SK-N-SH (cell line): ENCODE measurements at regions not wholly inside any gene's neighbourhood (a gene's known extent, or its start where the extent isn't known, plus 50 kb on each side); places are given as distances from the start of the nearest gene placed in this dataset.

Source experiments
- CTCF ChIA-PET: fragments of 300-600, 350-600 bp; formaldehyde crosslinking; extraction: SDS; loops from one replicate; lab custom pipeline; 2021; lab: Yijun Ruan, JAX
- POLR2A ChIA-PET: fragments of 350-600 bp; sonication (Branson Sonifier 250); formaldehyde crosslinking; extraction: SDS; loops from one replicate; lab custom pipeline; 2020; ENCODE audit warnings: antibody characterized with exemption, inconsistent platforms; lab: Yijun Ruan, JAX
- DNase-seq: peaks from one replicate; pipeline ENCODE4 v3.0.0; 2012
- H2AFZ ChIP-seq: fragments of 200-600 bp; sonication (generic); 2 replicates; pipeline ENCODE4 v1.8.1; 2016; ENCODE audit warnings: antibody characterized with exemption, mild to moderate bottlenecking, low read depth
- H3F3A ChIP-seq: fragments of 200-600 bp; sonication (generic); replicated peaks from 2 replicates; pipeline ENCODE3; 2016; ENCODE audit warnings: antibody characterized with exemption, mild to moderate bottlenecking; ENCODE audit not compliant: insufficient read depth
- H3K27ac ChIP-seq, 2 experiments: fragments of 200-500 bp in 1 of 2; fragments of 200-600 bp in 1 of 2; sonication (Bioruptor generic) in 1 of 2; sonication (generic), shearing (Covaris generic) in 1 of 2; 2 replicates each; pipeline versions ENCODE4 v1.5.1 to v1.6.1; 2014 to 2016; ENCODE audit warnings: low read depth in 2 of 2, inconsistent platforms in 1 of 2, low read length in 1 of 2, mild to moderate bottlenecking in 1 of 2, mixed read lengths in 1 of 2
- H3K27me3 ChIP-seq: fragments of 200-600 bp; sonication (generic), shearing (Covaris generic); 2 replicates; pipeline ENCODE4 v1.6.1; 2016; ENCODE audit warnings: mixed run types; ENCODE audit not compliant: insufficient read depth
- H3K36me3 ChIP-seq, 2 experiments: fragments of 200-500 bp in 1 of 2; fragments of 200-600 bp in 1 of 2; sonication (Bioruptor generic) in 1 of 2; sonication (generic) in 1 of 2; replicated peaks in 1 of 2; 2 replicates each; pipeline versions ENCODE3 to v1.5.1; 2014 to 2016; ENCODE audit warnings: low read length in 1 of 2, mild to moderate bottlenecking in 1 of 2; ENCODE audit not compliant: insufficient read depth in 2 of 2, control insufficient read depth in 1 of 2
- H3K4me1 ChIP-seq, 2 experiments: fragments of 200-500 bp in 1 of 2; fragments of 200-600 bp in 1 of 2; sonication (Bioruptor generic) in 1 of 2; sonication (generic), shearing (Covaris generic) in 1 of 2; 2 replicates each; pipeline versions ENCODE4 v1.5.1 to v1.6.1; 2014 to 2016; ENCODE audit warnings: low read depth in 1 of 2, low read length in 1 of 2, mixed run types in 1 of 2; ENCODE audit not compliant: insufficient read depth in 2 of 2, control insufficient read depth in 1 of 2
- H3K4me2 ChIP-seq: fragments of 200-600 bp; sonication (generic), shearing (Covaris generic); 2 replicates; pipeline ENCODE4 v1.6.1; 2017; ENCODE audit warnings: mixed run types
- H3K4me3 ChIP-seq, 2 experiments: fragments of 200-500 bp in 1 of 2; fragments of 200-600 bp in 1 of 2; sonication (Bioruptor generic) in 1 of 2; sonication (generic), shearing (Covaris generic) in 1 of 2; 2 replicates each; pipeline versions ENCODE4 v1.5.1 to v1.8.1; 2014 to 2016; ENCODE audit warnings: low read depth in 2 of 2, inconsistent platforms in 1 of 2, low read length in 1 of 2, mild to moderate bottlenecking in 1 of 2, mixed read lengths in 1 of 2, moderate library complexity in 1 of 2
- H3K79me2 ChIP-seq: fragments of 200-600 bp; sonication (generic); 2 replicates; pipeline ENCODE4 v1.8.1; 2017; ENCODE audit warnings: mild to moderate bottlenecking; ENCODE audit not compliant: insufficient read depth
- H3K9ac ChIP-seq: fragments of 200-600 bp; sonication (generic); 2 replicates; pipeline ENCODE4 v1.6.1; 2017; ENCODE audit warnings: mixed run types
- H3K9me2 ChIP-seq: fragments of 200-600 bp; sonication (generic); 2 replicates; pipeline ENCODE4 v1.6.1; 2017; ENCODE audit warnings: mixed run types
- H3K9me3 ChIP-seq: fragments of 200-600 bp; sonication (generic); 2 replicates; pipeline ENCODE4 v1.6.1; 2017; ENCODE audit warnings: mixed run types, mild to moderate bottlenecking, moderate library complexity
- H4K20me1 ChIP-seq: fragments of 200-600 bp; sonication (generic); 2 replicates; pipeline ENCODE4 v1.6.1; 2017; ENCODE audit warnings: mild to moderate bottlenecking, mixed run types; ENCODE audit not compliant: insufficient read depth
- CHD2 ChIP-seq: fragments of 150-350 bp; IDR thresholded peaks from 2 replicates; pipeline ENCODE4 v1.6.1; 2018; ENCODE audit warnings: low read length; ENCODE audit not compliant: partially characterized antibody
- ELF1 ChIP-seq: IDR thresholded peaks from 2 replicates; pipeline ENCODE4 v1.4.0; 2012
- EP300 ChIP-seq, 2 experiments: IDR thresholded peaks; 2 replicates each; pipeline versions ENCODE4 v1.4.0 to v1.6.1; 2012; ENCODE audit warnings: borderline replicate concordance in 1 of 2, low read depth in 1 of 2, low read length in 1 of 2
- FOSL2 ChIP-seq: IDR thresholded peaks from 2 replicates; pipeline ENCODE4 v1.4.0; 2012; ENCODE audit warnings: low read depth, mild to moderate bottlenecking, moderate library complexity, borderline replicate concordance
- FOXJ3 ChIP-seq: sonication (generic); formaldehyde crosslinking; IDR thresholded peaks from 2 replicates; pipeline ENCODE4 v1.5.1; 2020; ENCODE audit warnings: mild to moderate bottlenecking, missing genetic modification reagents
- FOXM1 ChIP-seq: IDR thresholded peaks from 2 replicates; pipeline ENCODE4 v1.4.0; 2012; ENCODE audit warnings: low read depth, mild to moderate bottlenecking
- GABPA ChIP-seq: IDR thresholded peaks from 2 replicates; pipeline ENCODE4 v1.4.0; 2012; ENCODE audit warnings: low read depth, mild to moderate bottlenecking
- GATA2 ChIP-seq: sonication (generic); formaldehyde crosslinking; IDR thresholded peaks from 2 replicates; pipeline ENCODE4 v1.5.0; 2020; ENCODE audit warnings: mild to moderate bottlenecking, missing genetic modification reagents
- JUND ChIP-seq: IDR thresholded peaks from 2 replicates; pipeline ENCODE4 v1.4.0; 2012
- MXI1 ChIP-seq: IDR thresholded peaks from 2 replicates; pipeline ENCODE4 v1.6.1; 2012; ENCODE audit warnings: mild to moderate bottlenecking, low read depth, low read length, improper control_type of control experiment
- NRF1 ChIP-seq: IDR thresholded peaks from 2 replicates; pipeline ENCODE4 v1.6.1; 2012; ENCODE audit warnings: low read depth, mild to moderate bottlenecking, low read length
- RCOR1 ChIP-seq: fragments of 150-350 bp; IDR thresholded peaks from 2 replicates; pipeline ENCODE4 v1.6.1; 2017; ENCODE audit warnings: antibody characterized with exemption, low read length
- RXRA ChIP-seq: IDR thresholded peaks from 2 replicates; pipeline ENCODE4 v1.4.0; 2012; ENCODE audit warnings: low read depth, mild to moderate bottlenecking, borderline replicate concordance
- SIN3A ChIP-seq: IDR thresholded peaks from 2 replicates; pipeline ENCODE4 v1.6.1; 2012; ENCODE audit warnings: low read depth, mild to moderate bottlenecking, low read length, moderate library complexity, borderline replicate concordance
- SMC3 ChIP-seq: IDR thresholded peaks from 2 replicates; pipeline ENCODE4 v1.6.1; 2012; ENCODE audit warnings: low read depth, low read length, improper control_type of control experiment
- TAF1 ChIP-seq: IDR thresholded peaks from 2 replicates; pipeline ENCODE4 v1.6.1; 2012; ENCODE audit warnings: low read depth, mild to moderate bottlenecking, low read length, moderate library complexity, borderline replicate concordance
- TCF12 ChIP-seq: IDR thresholded peaks from 2 replicates; pipeline ENCODE4 v1.4.0; 2012
- TEAD4 ChIP-seq: IDR thresholded peaks from 2 replicates; pipeline ENCODE4 v1.4.0; 2012; ENCODE audit warnings: mild to moderate bottlenecking, borderline replicate concordance; ENCODE audit not compliant: insufficient read depth
- YY1 ChIP-seq: IDR thresholded peaks from 2 replicates; pipeline ENCODE4 v1.4.0; 2012; ENCODE audit warnings: low read depth, mild to moderate bottlenecking
- WGBS: methylation state at CpG from one replicate; pipeline ENCODE4 v1.1.6; 2017; ENCODE audit warnings: low lambda C conversion rate; 5-methylcytosine and 5-hydroxymethylcytosine counted together
- TF ChIP-seq, protein P1 (sequence below): fragments of 200-600 bp; sonication (generic); IDR thresholded peaks from 2 replicates; pipeline ENCODE4 v1.6.1; 2017; ENCODE audit warnings: antibody characterized with exemption, mild to moderate bottlenecking, moderate library complexity
- TF ChIP-seq, protein P2 (sequence below): fragments of 150-350 bp; IDR thresholded peaks from 2 replicates; pipeline ENCODE4 v1.6.1; 2016; ENCODE audit warnings: mild to moderate bottlenecking, low read depth, low read length

DNA sequence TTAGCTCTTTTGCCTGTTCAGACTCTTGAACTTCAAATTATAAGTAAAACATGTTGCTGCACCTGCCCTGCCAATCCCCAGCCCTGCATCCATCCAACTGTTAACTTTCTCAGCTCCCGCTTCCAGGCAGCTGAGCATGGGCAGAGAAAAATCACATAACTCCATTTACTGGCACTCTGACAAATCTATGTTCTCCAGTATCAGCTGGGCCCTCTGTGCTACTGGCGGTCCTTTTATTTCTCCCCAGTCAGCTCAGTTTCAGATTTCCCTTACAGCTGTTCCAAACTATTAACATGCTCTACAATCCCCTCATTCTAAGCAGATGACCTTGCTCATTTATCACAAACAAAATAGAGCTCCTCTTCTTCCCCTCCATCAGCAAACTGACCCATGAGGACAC is 240.4 kb upstream of the TET2 start:
- Histone ChIP-seq H3K36me3 (no peaks in the 10 kb centered on the region), H3K9me3 (no peaks in the 10 kb centered on the region), H3F3A (no peaks in the 10 kb centered on the region), H3K4me3 (no peak overlapping the region), H3K4me2 (no peak overlapping the region), H3K9me2 (no peaks in the 10 kb centered on the region), H3K79me2 (no peaks in the 10 kb centered on the region), H3K27ac (no peak overlapping the region), H4K20me1 (no peaks in the 10 kb centered on the region), H3K27me3 (no peaks in the 10 kb centered on the region; the same call in 1 of the 2 replicates), H2AFZ (no peak overlapping the region), H3K4me1 (peaks cover 0 to 2% of the 10 kb centered on the region in 2 experiments; a peak in 1 of 4 replicates), H3K9ac (no peak overlapping the region)
- no peak for TF ChIP-seq MXI1
- TF ChIP-seq TAF1, result no peak
- TF ChIP-seq CHD2, result no peak
- TF ChIP-seq RCOR1, result no peak
- no peak for TF ChIP-seq ELF1
- TF ChIP-seq, protein P1, sequence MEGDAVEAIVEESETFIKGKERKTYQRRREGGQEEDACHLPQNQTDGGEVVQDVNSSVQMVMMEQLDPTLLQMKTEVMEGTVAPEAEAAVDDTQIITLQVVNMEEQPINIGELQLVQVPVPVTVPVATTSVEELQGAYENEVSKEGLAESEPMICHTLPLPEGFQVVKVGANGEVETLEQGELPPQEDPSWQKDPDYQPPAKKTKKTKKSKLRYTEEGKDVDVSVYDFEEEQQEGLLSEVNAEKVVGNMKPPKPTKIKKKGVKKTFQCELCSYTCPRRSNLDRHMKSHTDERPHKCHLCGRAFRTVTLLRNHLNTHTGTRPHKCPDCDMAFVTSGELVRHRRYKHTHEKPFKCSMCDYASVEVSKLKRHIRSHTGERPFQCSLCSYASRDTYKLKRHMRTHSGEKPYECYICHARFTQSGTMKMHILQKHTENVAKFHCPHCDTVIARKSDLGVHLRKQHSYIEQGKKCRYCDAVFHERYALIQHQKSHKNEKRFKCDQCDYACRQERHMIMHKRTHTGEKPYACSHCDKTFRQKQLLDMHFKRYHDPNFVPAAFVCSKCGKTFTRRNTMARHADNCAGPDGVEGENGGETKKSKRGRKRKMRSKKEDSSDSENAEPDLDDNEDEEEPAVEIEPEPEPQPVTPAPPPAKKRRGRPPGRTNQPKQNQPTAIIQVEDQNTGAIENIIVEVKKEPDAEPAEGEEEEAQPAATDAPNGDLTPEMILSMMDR, result no peak
- no peak for TF ChIP-seq GATA2 (CRISPR knock-in tag)
- no peak for TF ChIP-seq TEAD4
- TF ChIP-seq EP300 (IDR thresholded peaks at IDR 0.05; ENCODE audit: borderline replicate concordance in 1 of 2, low read depth in 1 of 2, low read length in 1 of 2), result no peak
- TF ChIP-seq SIN3A, result no peak
- TF ChIP-seq, protein P2, sequence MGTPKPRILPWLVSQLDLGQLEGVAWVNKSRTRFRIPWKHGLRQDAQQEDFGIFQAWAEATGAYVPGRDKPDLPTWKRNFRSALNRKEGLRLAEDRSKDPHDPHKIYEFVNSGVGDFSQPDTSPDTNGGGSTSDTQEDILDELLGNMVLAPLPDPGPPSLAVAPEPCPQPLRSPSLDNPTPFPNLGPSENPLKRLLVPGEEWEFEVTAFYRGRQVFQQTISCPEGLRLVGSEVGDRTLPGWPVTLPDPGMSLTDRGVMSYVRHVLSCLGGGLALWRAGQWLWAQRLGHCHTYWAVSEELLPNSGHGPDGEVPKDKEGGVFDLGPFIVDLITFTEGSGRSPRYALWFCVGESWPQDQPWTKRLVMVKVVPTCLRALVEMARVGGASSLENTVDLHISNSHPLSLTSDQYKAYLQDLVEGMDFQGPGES, result no peak
- no peak for TF ChIP-seq SMC3
- TF ChIP-seq FOSL2, result no peak
- no peak for TF ChIP-seq YY1
- DNase-seq, result no peak
- ChIA-PET CTCF (interaction anchor here (1.0 to 1.5 kb wide), 2 partner anchors 9 to 568 kb away, joined by 4 read pairs; partner anchors contain the start of gene PPA2), POLR2A (no interaction called here)
- 35% methylated on average over 2 of the region's 2 CpGs for WGBS

DNA sequence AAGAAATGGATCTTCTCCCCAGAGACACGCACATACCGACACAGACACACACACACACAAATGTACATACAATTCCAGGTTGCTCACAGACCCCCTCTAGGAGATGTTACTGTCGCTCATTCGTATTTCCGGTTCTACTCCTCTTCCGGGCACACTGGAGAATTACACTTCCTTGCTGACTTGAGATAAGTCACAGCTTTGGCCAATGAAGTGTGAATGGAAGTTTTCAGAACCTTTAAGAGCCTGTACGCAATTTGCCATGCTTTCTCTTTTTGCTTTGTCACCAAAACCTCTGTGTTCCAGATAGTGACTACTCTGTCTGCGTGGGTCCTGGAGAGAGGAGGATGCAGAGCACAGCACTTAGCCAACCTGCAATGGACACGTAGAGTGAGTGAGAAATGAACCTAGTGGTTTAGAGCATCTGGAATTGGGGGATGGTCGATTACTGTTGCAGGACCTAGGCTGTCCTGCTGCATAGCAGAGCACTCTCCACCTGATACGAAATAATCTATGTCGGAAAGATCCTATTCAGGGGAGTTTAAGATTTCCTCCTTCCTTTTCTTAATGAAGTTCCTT is 239.5 kb upstream of the TET2 start:
- CTCF ChIA-PET, result no interaction called here
- TF ChIP-seq EP300 (IDR thresholded peaks at IDR 0.05; ENCODE audit: borderline replicate concordance in 1 of 2, low read depth in 1 of 2, low read length in 1 of 2), result no peak
- TF ChIP-seq SMC3, result no peak
- TF ChIP-seq JUND, result no peak
- no peak for TF ChIP-seq FOXJ3
- no peak for TF ChIP-seq TCF12
- no peak for TF ChIP-seq GATA2 (CRISPR knock-in tag)
- TF ChIP-seq GABPA, result no peak
- no peak for TF ChIP-seq RXRA
- TF ChIP-seq NRF1, result no peak
- no peak for TF ChIP-seq FOXM1
- H3K27ac ChIP-seq, result no peak overlapping the region
- no peaks in the 10 kb centered on the region for H3K79me2 ChIP-seq
- WGBS, result 58% methylated on average over 12 of the region's 12 CpGs
- no peaks in the 10 kb centered on the region for H3F3A ChIP-seq
- H3K4me1 ChIP-seq, result no peaks in the 10 kb centered on the region
- no peaks in the 10 kb centered on the region for H3K9me2 ChIP-seq
- POLR2A ChIA-PET, result no interaction called here
- H3K36me3 ChIP-seq, result no peaks in the 10 kb centered on the region
- no peaks in the 10 kb centered on the region; the same call in 1 of the 2 replicates for H3K27me3 ChIP-seq
- H3K4me2 ChIP-seq, result no peak overlapping the region
- H3K9ac ChIP-seq, result no peak overlapping the region
- no peak overlapping the region for H3K4me3 ChIP-seq
- no peak for DNase-seq
- no peaks in the 10 kb centered on the region for H4K20me1 ChIP-seq
- H2AFZ ChIP-seq, result no peak overlapping the region
- no peaks in the 10 kb centered on the region for H3K9me3 ChIP-seq
